ENCODE measurements at regions not wholly inside any gene's neighbourhood (a gene's known extent, or its start where the extent isn't known, plus 50 kb on each side); places are given as distances from the start of the nearest gene placed in this dataset.

DNA sequence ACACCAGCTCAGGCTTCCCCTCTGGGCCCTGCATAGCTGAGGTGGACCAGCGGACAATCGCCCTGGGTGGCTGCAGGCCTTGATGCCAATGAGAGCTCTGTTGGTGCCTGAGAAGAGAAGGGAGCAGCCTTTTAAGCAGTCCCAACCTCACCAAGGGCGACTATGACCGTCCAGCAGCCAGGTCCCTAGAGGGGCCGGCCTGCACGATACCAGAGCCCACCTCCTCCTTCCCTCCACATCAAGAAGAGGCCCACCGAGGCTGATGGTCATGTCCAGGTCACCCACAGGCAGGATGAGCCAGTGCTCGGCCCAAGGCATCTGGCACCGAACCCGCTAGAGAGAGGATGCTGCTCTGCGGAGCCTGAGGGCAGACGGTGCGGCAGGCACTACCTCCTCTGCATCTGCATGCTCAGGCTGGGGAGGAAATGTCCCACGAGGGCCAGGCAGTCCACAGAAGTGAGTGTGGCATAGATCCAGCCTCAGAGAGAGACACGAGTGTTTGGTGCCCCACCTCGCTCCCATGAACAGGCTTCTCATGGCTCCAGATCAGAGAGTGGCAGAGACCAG is 219.4 kb downstream of the TUBA3C start:
- Histone ChIP-seq H3K27ac (no peak overlapping the region), H3K9me3 (peaks cover 0 to 59% (median 25%) of the 10 kb centered on the region in 8 donors), H3K27me3 (replicated peaks in 1 of 7) (no peaks in the 10 kb centered on the region), H3K4me1 (no peaks in the 10 kb centered on the region), H3K36me3 (no peaks in the 10 kb centered on the region), H3K4me3 (no peak overlapping the region)
- 84 to 89% (median 86%) methylated on average over 11 to 16 of the region's 16 CpGs for WGBS, 5 donors
- intact Hi-C loops (cut with DNase I; ENCODE audit: low total_unique reads), result no loop called here
- no peak for DNase-seq
- TF ChIP-seq POLR2AphosphoS5 (IDR thresholded peaks at IDR 0.05), result no peak
- TF ChIP-seq POLR2A (IDR thresholded peaks at IDR 0.05), result no peak
- TF ChIP-seq, protein P1, sequence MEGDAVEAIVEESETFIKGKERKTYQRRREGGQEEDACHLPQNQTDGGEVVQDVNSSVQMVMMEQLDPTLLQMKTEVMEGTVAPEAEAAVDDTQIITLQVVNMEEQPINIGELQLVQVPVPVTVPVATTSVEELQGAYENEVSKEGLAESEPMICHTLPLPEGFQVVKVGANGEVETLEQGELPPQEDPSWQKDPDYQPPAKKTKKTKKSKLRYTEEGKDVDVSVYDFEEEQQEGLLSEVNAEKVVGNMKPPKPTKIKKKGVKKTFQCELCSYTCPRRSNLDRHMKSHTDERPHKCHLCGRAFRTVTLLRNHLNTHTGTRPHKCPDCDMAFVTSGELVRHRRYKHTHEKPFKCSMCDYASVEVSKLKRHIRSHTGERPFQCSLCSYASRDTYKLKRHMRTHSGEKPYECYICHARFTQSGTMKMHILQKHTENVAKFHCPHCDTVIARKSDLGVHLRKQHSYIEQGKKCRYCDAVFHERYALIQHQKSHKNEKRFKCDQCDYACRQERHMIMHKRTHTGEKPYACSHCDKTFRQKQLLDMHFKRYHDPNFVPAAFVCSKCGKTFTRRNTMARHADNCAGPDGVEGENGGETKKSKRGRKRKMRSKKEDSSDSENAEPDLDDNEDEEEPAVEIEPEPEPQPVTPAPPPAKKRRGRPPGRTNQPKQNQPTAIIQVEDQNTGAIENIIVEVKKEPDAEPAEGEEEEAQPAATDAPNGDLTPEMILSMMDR (IDR thresholded peaks at IDR 0.05 in 8 of 11, conservative IDR thresholded peaks at IDR 0.05 in 3 of 11), result no peak

DNA sequence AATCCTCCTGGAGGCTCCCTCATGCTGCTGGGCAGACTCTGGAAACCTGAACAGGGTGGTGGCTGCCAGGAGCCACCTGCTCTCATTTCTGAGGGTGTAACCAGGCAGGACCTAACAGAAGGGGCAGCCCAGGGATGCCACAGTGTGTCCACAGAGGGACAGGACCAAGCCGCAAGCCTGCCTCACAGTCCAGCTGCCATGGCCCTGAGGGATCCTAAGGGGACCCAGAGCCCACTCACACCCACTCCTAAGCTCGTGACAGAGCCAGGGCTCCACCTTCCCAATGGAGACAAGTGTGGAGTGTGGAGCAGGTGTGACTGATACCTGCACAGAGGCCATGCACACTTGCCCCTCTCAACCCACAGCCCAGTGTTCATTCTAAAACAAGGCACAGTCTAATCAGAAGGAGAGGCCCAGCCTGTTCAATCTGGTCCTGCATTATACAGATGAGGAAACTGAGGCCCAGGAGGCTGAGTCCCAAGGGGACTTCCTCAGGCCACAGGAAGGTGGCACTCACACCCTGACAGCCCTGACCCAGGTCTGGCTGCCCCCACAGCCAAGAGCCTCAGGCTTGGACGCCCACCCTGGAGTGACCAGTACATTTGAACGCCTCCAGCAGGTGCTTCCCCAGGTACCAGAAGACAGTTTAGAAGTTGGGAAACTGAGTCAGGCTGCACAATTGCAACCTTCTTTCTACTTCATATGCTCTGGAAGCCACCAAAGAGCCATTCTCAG is 220.1 kb downstream of the TUBA3C start:
- peaks cover 0 to 66% (median 30%) of the 10 kb centered on the region in 8 donors for H3K9me3 ChIP-seq
- no peak for DNase-seq
- no peaks in the 10 kb centered on the region for H3K27me3 ChIP-seq (replicated peaks in 1 of 7)
- WGBS, 5 donors, result 48 to 67% (median 60%) methylated on average over 4 of the region's 4 CpGs
- no peak overlapping the region for H3K4me3 ChIP-seq
- intact Hi-C loops (cut with DNase I; ENCODE audit: low total_unique reads), result no loop called here
- TF ChIP-seq, protein P1 (IDR thresholded peaks at IDR 0.05 in 8 of 11, conservative IDR thresholded peaks at IDR 0.05 in 3 of 11), result no peak
- no peak for TF ChIP-seq POLR2A (IDR thresholded peaks at IDR 0.05)
- TF ChIP-seq POLR2AphosphoS5 (IDR thresholded peaks at IDR 0.05), result no peak
- H3K27ac ChIP-seq, result no peak overlapping the region
- H3K4me1 ChIP-seq, result no peaks in the 10 kb centered on the region
- no peaks in the 10 kb centered on the region for H3K36me3 ChIP-seq

DNA sequence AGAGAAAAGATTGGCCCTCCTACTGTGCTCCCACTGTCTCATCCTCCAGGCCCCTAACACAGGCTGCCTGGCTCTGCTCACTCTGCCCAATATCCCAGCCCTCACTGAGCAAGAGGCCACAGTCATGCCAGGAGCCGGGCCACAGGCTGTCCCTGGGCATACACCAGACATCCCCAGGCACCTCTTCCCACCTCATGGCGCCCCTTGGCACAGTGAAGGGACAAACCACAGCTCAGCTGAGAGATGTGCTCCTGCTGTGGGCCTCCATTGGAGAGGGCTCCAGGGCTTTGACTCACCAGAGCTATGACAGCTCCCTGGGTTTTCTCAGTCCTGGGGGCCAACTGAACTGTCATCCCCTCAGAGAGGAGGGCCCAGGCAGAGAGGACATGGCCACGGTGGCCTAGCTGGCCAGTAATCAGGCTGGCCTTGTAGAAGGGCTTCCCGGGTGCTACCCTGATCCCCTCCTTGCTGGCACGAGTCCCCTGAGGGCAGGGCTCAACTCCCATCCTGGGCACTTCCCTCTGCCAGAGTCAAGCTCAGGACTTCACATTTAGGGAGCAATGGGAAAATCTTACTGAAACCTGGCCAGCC is 220.9 kb downstream of the TUBA3C start:
- 42 to 73% (median 62%) methylated on average over 4 to 5 of the region's 5 CpGs for whole genome bisulfite sequencing, 5 donors
- H3K4me1 ChIP-seq, result no peaks in the 10 kb centered on the region
- H3K36me3 ChIP-seq, result no peaks in the 10 kb centered on the region
- no peak for DNase-seq
- H3K27me3 ChIP-seq (replicated peaks in 1 of 7), result no peaks in the 10 kb centered on the region
- no peak overlapping the region for H3K27ac ChIP-seq
- peaks cover 0 to 74% (median 34%) of the 10 kb centered on the region in 8 donors for H3K9me3 ChIP-seq
- TF ChIP-seq POLR2A (IDR thresholded peaks at IDR 0.05), result no peak
- TF ChIP-seq POLR2AphosphoS5 (IDR thresholded peaks at IDR 0.05), result no peak
- TF ChIP-seq, protein P1 (IDR thresholded peaks at IDR 0.05 in 8 of 11, conservative IDR thresholded peaks at IDR 0.05 in 3 of 11), result no peak
- H3K4me3 ChIP-seq, result no peak overlapping the region
- intact Hi-C loops (cut with DNase I; ENCODE audit: low total_unique reads), result no loop called here

DNA sequence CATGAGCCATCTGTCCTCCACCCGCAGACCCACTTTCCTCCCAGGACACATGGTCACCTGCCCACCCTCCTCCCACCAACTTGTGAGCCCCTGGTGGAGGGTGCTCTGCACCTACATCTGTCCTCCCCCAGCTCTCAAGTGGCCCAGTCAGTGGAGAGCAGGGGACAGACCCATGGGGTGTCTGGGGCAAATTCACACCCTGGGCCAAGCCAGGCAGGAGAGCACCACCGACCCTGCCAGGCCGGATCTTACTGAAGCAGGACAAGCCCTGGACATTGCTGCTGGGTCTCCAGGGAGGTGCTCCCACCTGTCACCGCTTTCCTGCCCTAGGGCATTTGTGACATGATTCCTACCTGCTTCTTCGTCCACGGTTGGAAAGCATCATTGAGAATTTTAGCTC is 221.6 kb downstream of the TUBA3C start:
- no peak for DNase-seq
- intact Hi-C loops (cut with DNase I; ENCODE audit: low total_unique reads), result no loop called here
- WGBS, 5 donors, result 79 to 85% (median 82%) methylated on average over 6 of the region's 6 CpGs
- H3K27ac ChIP-seq, result no peak overlapping the region
- no peaks in the 10 kb centered on the region for H3K4me1 ChIP-seq
- peaks cover 0 to 77% (median 34%) of the 10 kb centered on the region in 8 donors for H3K9me3 ChIP-seq
- no peaks in the 10 kb centered on the region for H3K36me3 ChIP-seq
- no peak for TF ChIP-seq POLR2AphosphoS5 (IDR thresholded peaks at IDR 0.05)
- no peak for TF ChIP-seq POLR2A (IDR thresholded peaks at IDR 0.05)
- TF ChIP-seq, protein P1 (IDR thresholded peaks at IDR 0.05 in 8 of 11, conservative IDR thresholded peaks at IDR 0.05 in 3 of 11), result no peak
- H3K27me3 ChIP-seq (replicated peaks in 1 of 7), result no peaks in the 10 kb centered on the region
- H3K4me3 ChIP-seq, result no peak overlapping the region
